IMR-90 (cell line): ENCODE measurements at regions not wholly inside any gene's neighbourhood (a gene's known extent, or its start where the extent isn't known, plus 50 kb on each side); places are given as distances from the start of the nearest gene placed in this dataset.

Experiments
- ATAC-seq: fragments of 200-7000 bp; cut with Tn5 transposase; 2 replicates; pipeline ENCODE4 v1.9.1; 2020; ENCODE audit warnings: low read depth, mild to moderate bottlenecking, moderate library complexity
- BruUV-seq: library from RNA; stranded (reverse); fragments of 400-500 nt; replicated peaks from 2 replicates; lab custom pipeline; 2021; lab: Mats Ljungman, UMichigan
- CTCF ChIA-PET: fragments of 300-600 bp; formaldehyde crosslinking; extraction: SDS; loops from one replicate; lab custom pipeline; 2021; ENCODE audit warnings: antibody characterized with exemption; lab: Yijun Ruan, JAX
- POLR2A ChIA-PET: fragments of 300-600 bp; sonication (Branson Sonifier 250); formaldehyde crosslinking; loops from one replicate; lab custom pipeline; 2022; ENCODE audit warnings: antibody characterized with exemption; ENCODE audit not compliant: unreplicated experiment; lab: Charles Lee
- DNase-seq: peaks from one replicate; pipeline ENCODE4 v3.0.0; 2013
- H2AFZ ChIP-seq: replicated peaks from 2 replicates; pipeline ENCODE3; 2013; ENCODE audit warnings: low read length, mild to moderate bottlenecking; ENCODE audit not compliant: poor library complexity
- H2AK5ac ChIP-seq: 2 replicates; pipeline ENCODE4 v1.6.1; 2013; ENCODE audit warnings: low read depth, low read length, inconsistent platforms
- H2AK9ac ChIP-seq: replicated peaks from 2 replicates; pipeline ENCODE3; 2013; ENCODE audit warnings: mild to moderate bottlenecking, low read depth, low read length, moderate library complexity; ENCODE audit not compliant: poor library complexity
- H2BK120ac ChIP-seq: 2 replicates; pipeline ENCODE4 v1.6.1; 2013; ENCODE audit warnings: low read depth, low read length, inconsistent platforms
- H2BK15ac ChIP-seq: 3 replicates; pipeline ENCODE4 v1.6.1; 2013; ENCODE audit warnings: low read depth, low read length, inconsistent platforms
- H2BK20ac ChIP-seq: 2 replicates; pipeline ENCODE4 v1.6.1; 2013; ENCODE audit warnings: low read depth, mild to moderate bottlenecking, inconsistent platforms, low read length, moderate library complexity
- H2BK5ac ChIP-seq: 2 replicates; pipeline ENCODE4 v1.6.1; 2013; ENCODE audit warnings: mild to moderate bottlenecking, low read depth, low read length, inconsistent platforms; ENCODE audit not compliant: poor library complexity, severe bottlenecking
- H3K14ac ChIP-seq: replicated peaks from 2 replicates; pipeline ENCODE4 v1.6.1; 2013; ENCODE audit warnings: low read depth, low read length, inconsistent platforms
- H3K18ac ChIP-seq: 2 replicates; pipeline ENCODE4 v1.6.1; 2013; ENCODE audit warnings: low read depth, low read length, control low read depth
- H3K23ac ChIP-seq: 2 replicates; pipeline ENCODE4 v1.6.1; 2013; ENCODE audit warnings: low read depth, low read length, inconsistent platforms
- H3K27ac ChIP-seq: 2 replicates; pipeline ENCODE4 v1.5.1; 2013; ENCODE audit warnings: mild to moderate bottlenecking, control low read depth, low read length; ENCODE audit not compliant: insufficient read depth
- H3K27me3 ChIP-seq: 2 replicates; pipeline ENCODE4 v1.6.1; 2013; ENCODE audit warnings: low read length; ENCODE audit not compliant: control insufficient read depth, insufficient read depth
- H3K36me3 ChIP-seq: 2 replicates; pipeline ENCODE4 v1.6.1; 2013; ENCODE audit warnings: low read length, mixed read lengths; ENCODE audit not compliant: control insufficient read depth, insufficient read depth
- H3K4ac ChIP-seq: 2 replicates; pipeline ENCODE4 v1.6.1; 2013; ENCODE audit warnings: low read depth, low read length, inconsistent platforms
- H3K4me1 ChIP-seq: 2 replicates; pipeline ENCODE4 v1.6.1; 2013; ENCODE audit warnings: low read length, mixed read lengths; ENCODE audit not compliant: control insufficient read depth, insufficient read depth
- H3K4me2 ChIP-seq: 2 replicates; pipeline ENCODE4 v1.6.1; 2013; ENCODE audit warnings: low read depth, mild to moderate bottlenecking, control low read depth, low read length, moderate library complexity
- H3K4me3 ChIP-seq: 2 replicates; pipeline ENCODE4 v1.5.1; 2013; ENCODE audit warnings: low read depth, mild to moderate bottlenecking, control low read depth, low read length, moderate library complexity; ENCODE audit not compliant: insufficient read depth
- H3K56ac ChIP-seq: 2 replicates; pipeline ENCODE4 v1.6.1; 2013; ENCODE audit warnings: low read length, inconsistent platforms; ENCODE audit not compliant: insufficient read depth; ENCODE audit errors: extremely low read depth
- H3K79me1 ChIP-seq, 2 experiments: 2 replicates each; pipeline ENCODE4 v1.6.1; 2013; ENCODE audit warnings: low read length in 2 of 2, inconsistent platforms in 1 of 2, low read depth in 1 of 2
- H3K9ac ChIP-seq: 2 replicates; pipeline ENCODE4 v1.6.1; 2013; ENCODE audit warnings: low read depth, low read length, control low read depth
- H3K9me1 ChIP-seq: 2 replicates; pipeline ENCODE4 v1.6.1; 2013; ENCODE audit warnings: low read length, inconsistent platforms; ENCODE audit not compliant: insufficient read depth
- H3K9me3 ChIP-seq: 2 replicates; pipeline ENCODE4 v1.6.1; 2013; ENCODE audit warnings: low read length; ENCODE audit not compliant: control insufficient read depth, insufficient read depth
- H4K20me1 ChIP-seq: 2 replicates; pipeline ENCODE4 v1.6.1; 2013; ENCODE audit warnings: low read length, inconsistent platforms; ENCODE audit not compliant: insufficient read depth
- H4K5ac ChIP-seq: 2 replicates; pipeline ENCODE4 v1.6.1; 2013; ENCODE audit warnings: mild to moderate bottlenecking, low read depth, low read length, control low read depth
- H4K8ac ChIP-seq, 2 experiments: 2 replicates each; pipeline ENCODE4 v1.6.1; 2013; ENCODE audit warnings: low read depth in 2 of 2, low read length in 2 of 2, control low read depth in 1 of 2, inconsistent platforms in 1 of 2
- H4K91ac ChIP-seq: 2 replicates; pipeline ENCODE4 v1.6.1; 2013; ENCODE audit warnings: low read depth, low read length, inconsistent platforms; ENCODE audit not compliant: insufficient read depth
- CEBPB ChIP-seq: IDR thresholded peaks from 2 replicates; pipeline ENCODE4 v1.6.1; 2012; ENCODE audit warnings: low read depth, low read length, improper control_type of control experiment
- RAD21 ChIP-seq: IDR thresholded peaks from 2 replicates; pipeline ENCODE4 v1.6.1; 2012; ENCODE audit warnings: low read length, improper control_type of control experiment
- RFX5 ChIP-seq: IDR thresholded peaks from 2 replicates; pipeline ENCODE4 v1.8.0; 2012; ENCODE audit warnings: low read depth, mild to moderate bottlenecking, low read length, moderate library complexity
- WGBS, 2 experiments: methylation state at CpG; one replicate each; pipeline versions ENCODE4 v1.1.5 to v1.1.7; 2013; ENCODE audit warnings: missing lambda C conversion rate in 2 of 2; ENCODE audit not compliant: insufficient read length in 1 of 2; ENCODE audit errors: extremely low coverage in 2 of 2; 5-methylcytosine and 5-hydroxymethylcytosine counted together
- dilution Hi-C: fragments of 300-500 bp; cut with HindIII; formaldehyde crosslinking; loops from one replicate; pipeline ENCODE4 v1.14.3; 2018; ENCODE audit warnings: low sequenced_read_pairs; ENCODE audit not compliant: unreplicated experiment
- in situ Hi-C: fragments of 300-500 bp; cut with MboI; formaldehyde crosslinking; loops from 3 replicates; pipeline ENCODE4 v1.14.3; 2019; ENCODE audit warnings: low sequenced_read_pairs, inconsistent platforms, mixed read lengths
- intact Hi-C: fragments of 100-400 bp; cut with micrococcal nuclease; formaldehyde crosslinking; loops from 2 replicates; pipeline ENCODE4 v1.10.0; 2022

DNA sequence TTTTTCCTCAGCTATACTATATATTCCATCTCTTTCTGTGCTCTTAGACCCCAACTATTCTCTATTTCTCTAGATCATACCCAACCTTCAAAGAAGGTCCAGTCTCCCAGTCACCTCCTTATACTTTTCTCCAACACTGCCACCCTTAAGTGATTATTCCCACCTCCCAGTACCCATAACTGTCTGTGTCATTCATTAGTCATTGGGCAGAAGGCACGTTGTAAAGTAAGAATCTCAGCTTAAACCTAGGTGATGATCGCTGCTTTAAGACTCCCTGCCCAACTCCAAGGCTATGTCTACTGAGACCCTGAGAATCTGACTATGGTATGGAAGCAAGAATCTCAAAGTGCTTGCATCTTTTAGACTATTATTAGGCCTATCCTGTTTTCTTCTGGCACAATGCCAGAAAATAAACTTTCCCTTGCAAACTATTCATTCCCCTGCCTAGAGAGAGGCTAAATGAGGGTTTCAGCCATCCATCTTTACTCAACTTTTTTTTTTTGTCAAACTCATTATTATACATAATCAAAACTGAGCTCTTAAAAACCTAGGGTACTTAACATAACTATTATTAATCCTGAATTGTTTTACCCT is 174.3 kb upstream of the DPT start:
- H3K23ac ChIP-seq, result no peak overlapping the region
- dilution Hi-C loops, result no loop called here

More for the DNA sequence above, 174.3 kb upstream of the DPT start:
- CTCF ChIA-PET, result no interaction called here
- H3K14ac ChIP-seq, result no peak overlapping the region
- in situ Hi-C loops, result no loop called here
- no peaks in the 10 kb centered on the region for H3K79me1 ChIP-seq
- no peak overlapping the region for H3K18ac ChIP-seq
- H3K9me3 ChIP-seq, result no peaks in the 10 kb centered on the region
- no peak overlapping the region for H2AK9ac ChIP-seq
- H3K4me2 ChIP-seq, result no peak overlapping the region
- no peak overlapping the region for H4K8ac ChIP-seq
- TF ChIP-seq CEBPB (no peak), RAD21 (no peak), RFX5 (no peak)
- no peaks in the 10 kb centered on the region for H4K20me1 ChIP-seq
- no peaks in the 10 kb centered on the region for H3K36me3 ChIP-seq
- no peak overlapping the region for H2BK15ac ChIP-seq
- H3K56ac ChIP-seq, result no peak overlapping the region
- WGBS, 2 experiments, result no CpG with 5 or more reads among the region's 2 CpGs
- H3K27me3 ChIP-seq, result no peaks in the 10 kb centered on the region
- H3K4me1 ChIP-seq, result no peaks in the 10 kb centered on the region
- H2AFZ ChIP-seq, result no peak overlapping the region
- ATAC-seq (no peak), DNase-seq (no peak)
- H2BK5ac ChIP-seq, result no peak overlapping the region
- no peak overlapping the region for H3K9ac ChIP-seq
- intact Hi-C loops, result no loop called here
- no peak overlapping the region for H2BK20ac ChIP-seq
- H3K9me1 ChIP-seq, result no peaks in the 10 kb centered on the region
- no peak overlapping the region for H3K4ac ChIP-seq
- H4K5ac ChIP-seq, result no peak overlapping the region
- H2BK120ac ChIP-seq, result no peak overlapping the region
- POLR2A ChIA-PET, result no interaction called here
- H2AK5ac ChIP-seq, result no peak overlapping the region
- H4K91ac ChIP-seq, result no peak overlapping the region
- H3K27ac ChIP-seq, result no peak overlapping the region
- H3K4me3 ChIP-seq, result no peak overlapping the region
- no TSS peak for BruUV-seq
